ENCODE measurements at regions not wholly inside any gene's neighbourhood (a gene's known extent, or its start where the extent isn't known, plus 50 kb on each side); places are given as distances from the start of the nearest gene placed in this dataset.

DNA sequence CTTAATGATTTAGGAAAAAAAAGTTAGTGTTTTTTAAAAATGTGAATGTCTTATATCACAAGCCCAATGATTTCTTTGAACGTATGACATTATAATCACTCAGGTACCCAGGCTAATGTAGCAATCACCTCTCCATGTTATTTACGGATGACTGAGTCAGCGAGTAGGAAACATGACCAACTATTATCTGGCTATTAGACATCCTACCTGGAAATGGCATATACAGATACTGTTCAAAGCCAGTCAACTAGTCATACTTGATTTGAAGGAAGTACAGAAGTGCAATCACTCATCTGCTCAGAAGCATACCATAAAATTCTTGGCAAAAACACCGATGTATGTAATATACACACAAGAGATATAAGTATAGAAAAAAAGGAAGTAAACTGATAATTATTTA, 732.5 kb downstream of the ARAP2 start:
- TF ChIP-seq POLR2A (IDR thresholded peaks at IDR 0.05; ENCODE audit: low read length) (no peak), GATA1 (IDR thresholded peaks at IDR 0.05; ENCODE audit: low read depth, low read length) (no peak)
